GM21390 (cell line): ENCODE measurements at regions not wholly inside any gene's neighbourhood (a gene's known extent, or its start where the extent isn't known, plus 50 kb on each side); places are given as distances from the start of the nearest gene placed in this dataset.
"Not testable (repeated sequence)": the region's sequence is repeated elsewhere in the genome, so short reads cannot be mapped to it uniquely, and the experiment has no call there.

ENCODE experiments used
- ATAC-seq: cut with Tn5 transposase; IDR thresholded peaks from one replicate; pipeline ENCODE4 v1.9.1; 2021; ENCODE audit not compliant: unreplicated experiment

GRCh38 chr7:19307554-19307953, 162.3 kb upstream of the FERD3L start:
- ATAC-seq: no peak

GRCh38 chr7:19305698-19306097, 160.5 kb upstream of the FERD3L start:
- ATAC-seq: no peak

- no peak for ATAC-seq
Measured at GRCh38 chr7:19304086-19304485, 158.9 kb upstream of the FERD3L start.

- ATAC-seq: no peak
Measured at GRCh38 chr7:19302731-19303130, 157.5 kb upstream of the FERD3L start.

GRCh38 chr7:19296617-19297016, 151.4 kb upstream of the FERD3L start:
- ATAC-seq: no peak

GRCh38 chr7:19295376-19295775, 150.2 kb upstream of the FERD3L start:
- no peak for ATAC-seq

- no peak for ATAC-seq
Measured at GRCh38 chr7:19294619-19295018, 149.4 kb upstream of the FERD3L start.

GRCh38 chr7:19293431-19293830, 148.2 kb upstream of the FERD3L start:
- no peak for ATAC-seq

- ATAC-seq: no peak
Measured at GRCh38 chr7:19290968-19291367, 145.7 kb upstream of the FERD3L start.

GRCh38 chr7:19290066-19290465, 144.8 kb upstream of the FERD3L start:
- ATAC-seq: no peak

GRCh38 chr7:19284596-19285300, 139.5 kb upstream of the FERD3L start:
- ATAC-seq: no peak

- no peak for ATAC-seq
Measured at GRCh38 chr7:19284136-19284535, 138.9 kb upstream of the FERD3L start.

- ATAC-seq: no peak
Measured at GRCh38 chr7:19275000-19275399, 129.8 kb upstream of the FERD3L start.

GRCh38 chr7:19272329-19272728, 127.1 kb upstream of the FERD3L start:
- ATAC-seq: not testable (repeated sequence)

GRCh38 chr7:19269301-19269700, 124.1 kb upstream of the FERD3L start:
- ATAC-seq: no peak

- no peak for ATAC-seq
Measured at GRCh38 chr7:19268737-19269136, 123.5 kb upstream of the FERD3L start.

- no peak for ATAC-seq
Measured at GRCh38 chr7:19262826-19263225, 117.6 kb upstream of the FERD3L start.

GRCh38 chr7:19249281-19249680, 104.1 kb upstream of the FERD3L start:
- ATAC-seq: no peak

- ATAC-seq: no peak
Measured at GRCh38 chr7:19248681-19249080, 103.5 kb upstream of the FERD3L start.

GRCh38 chr7:19248115-19248514, 102.9 kb upstream of the FERD3L start:
- no peak for ATAC-seq

- no peak for ATAC-seq
Measured at GRCh38 chr7:19247017-19247416, 101.8 kb upstream of the FERD3L start.

- no peak for ATAC-seq
Measured at GRCh38 chr7:19242246-19242645, 97.0 kb upstream of the FERD3L start.

GRCh38 chr7:19239951-19240350, 94.7 kb upstream of the FERD3L start:
- ATAC-seq: no peak
